HG02884 (cell line): ENCODE measurements at regions not wholly inside any gene's neighbourhood (a gene's known extent, or its start where the extent isn't known, plus 50 kb on each side); places are given as distances from the start of the nearest gene placed in this dataset.

ENCODE experiments used
- ATAC-seq: cut with Tn5 transposase; IDR thresholded peaks from one replicate; pipeline ENCODE4 v1.9.1; 2021; ENCODE audit warnings: mild to moderate bottlenecking, moderate library complexity; ENCODE audit not compliant: unreplicated experiment

DNA sequence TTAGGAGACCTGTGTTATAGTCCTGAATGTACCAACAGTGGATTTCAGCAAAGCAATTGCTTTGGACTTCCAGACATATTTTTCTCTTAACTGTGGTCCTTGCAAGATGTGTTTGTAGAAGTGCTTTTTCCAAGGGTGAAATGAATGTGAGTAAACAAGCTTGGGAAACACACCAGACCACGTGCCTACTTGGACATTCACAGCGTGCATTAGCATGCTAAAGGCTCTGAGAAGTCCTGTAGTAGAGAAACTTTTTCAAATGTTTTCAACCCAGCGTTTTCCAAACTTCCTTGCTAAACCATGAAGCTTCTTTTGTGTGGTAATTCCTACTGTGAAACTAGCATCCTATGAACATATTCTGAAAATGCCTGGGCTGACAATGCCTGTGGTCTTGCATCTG lies 91.2 kb upstream of the DBX1 start:
- ATAC-seq, result no peak

- no peak for ATAC-seq
Measured at GRCh38 chr11:20250644-20251247, 90.5 kb upstream of the DBX1 start.

GRCh38 chr11:20249796-20250195 lies 89.5 kb upstream of the DBX1 start:
- ATAC-seq, result no peak

- ATAC-seq, result no peak
Measured at GRCh38 chr11:20249378-20249777, 89.1 kb upstream of the DBX1 start.

DNA sequence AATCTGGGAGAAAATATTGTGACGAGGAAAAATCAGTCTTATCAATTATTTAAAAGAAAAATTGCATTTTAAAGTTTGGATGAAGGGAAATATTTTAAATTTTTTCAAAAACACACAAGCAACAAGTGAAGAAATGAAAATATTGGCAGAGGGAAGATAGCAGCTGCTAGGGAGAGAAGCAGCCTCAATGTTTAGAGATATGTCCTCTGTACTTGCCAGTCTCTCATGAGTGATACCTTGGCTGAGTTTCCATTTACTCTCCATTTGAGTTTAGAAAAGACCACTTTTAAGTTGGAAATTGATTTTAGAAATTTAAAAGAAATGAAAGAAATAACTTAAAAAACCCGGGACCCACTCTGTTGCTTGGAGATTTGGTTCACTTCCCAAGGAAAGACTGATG lies 88.6 kb upstream of the DBX1 start:
- no peak for ATAC-seq

DNA sequence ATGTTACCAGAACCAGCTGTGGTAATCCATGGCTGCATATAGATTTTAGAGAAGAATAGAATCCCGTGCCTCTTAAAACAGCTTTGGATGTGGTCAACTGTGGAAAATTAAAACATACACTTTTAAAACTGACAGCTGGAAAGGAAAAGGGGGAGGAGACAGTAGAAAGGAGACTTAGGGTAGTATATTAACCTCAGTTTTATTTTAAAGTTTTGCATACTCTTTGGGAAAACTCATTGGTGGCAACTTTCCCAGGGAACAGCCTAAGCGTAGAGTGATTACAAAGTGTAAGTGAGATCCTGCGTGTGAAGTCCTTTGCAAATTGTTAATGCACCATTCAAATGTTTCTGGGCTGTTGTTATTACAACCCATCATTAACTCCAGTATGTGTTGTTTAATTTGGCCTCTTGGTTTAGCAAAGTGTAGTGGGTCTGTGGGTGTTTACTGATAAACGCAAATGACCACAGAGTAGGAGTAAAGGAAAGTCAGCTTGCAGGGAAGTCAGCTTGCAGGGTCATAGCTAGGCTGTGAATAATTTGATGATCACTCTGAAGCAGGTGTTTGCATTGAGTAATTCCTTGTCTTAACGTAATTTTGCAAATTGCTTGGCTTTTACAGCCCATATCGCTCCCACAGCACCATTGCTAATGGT lies 88.0 kb upstream of the DBX1 start:
- no peak for ATAC-seq

- no peak for ATAC-seq
Measured at GRCh38 chr11:20247591-20248007, 87.3 kb upstream of the DBX1 start.

- ATAC-seq, result no peak
Measured at GRCh38 chr11:20243974-20244373, 83.7 kb upstream of the DBX1 start.

DNA sequence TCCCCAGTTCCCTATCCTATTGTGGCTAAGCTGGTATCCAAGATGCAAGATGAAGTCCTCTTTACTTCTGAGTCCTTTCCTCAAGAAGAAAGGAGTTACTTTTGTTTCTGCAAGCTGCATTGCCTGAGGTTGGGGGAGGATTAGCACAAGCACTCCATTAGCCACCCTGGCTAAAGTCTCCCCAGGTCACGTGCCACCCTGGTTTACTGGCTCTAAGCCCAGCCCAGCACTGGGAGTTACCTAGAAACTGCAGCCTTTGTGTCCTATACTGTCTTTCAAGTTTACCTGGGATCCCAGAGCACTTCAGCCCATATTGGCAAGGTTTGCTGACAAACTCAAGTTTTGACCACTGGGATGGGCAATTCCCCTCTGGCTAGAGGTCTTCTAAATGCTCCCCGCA lies 78.4 kb upstream of the DBX1 start:
- no peak for ATAC-seq

- ATAC-seq, result no peak
Measured at GRCh38 chr11:20235164-20235563, 74.9 kb upstream of the DBX1 start.

GRCh38 chr11:20227631-20228030 lies 67.4 kb upstream of the DBX1 start:
- ATAC-seq, result no peak

DNA sequence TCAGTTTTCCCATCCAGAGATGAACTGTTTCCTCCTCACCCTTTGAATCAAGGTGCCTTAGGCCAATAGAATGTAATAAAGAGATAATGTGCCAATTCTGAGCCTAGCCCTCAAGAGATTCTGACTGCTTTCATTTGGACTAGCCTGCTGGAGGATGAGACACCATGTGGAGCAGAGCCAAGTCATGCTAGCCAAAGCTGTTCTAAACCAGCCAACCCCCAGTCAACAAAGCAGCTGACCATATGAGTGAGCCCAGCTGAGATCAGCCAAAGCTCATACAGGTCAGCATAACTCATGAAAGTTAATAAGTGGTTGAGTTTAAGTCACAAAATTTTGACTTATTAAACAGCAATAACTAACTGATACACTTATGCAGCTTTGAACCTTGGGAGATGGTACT lies 66.7 kb upstream of the DBX1 start:
- no peak for ATAC-seq

DNA sequence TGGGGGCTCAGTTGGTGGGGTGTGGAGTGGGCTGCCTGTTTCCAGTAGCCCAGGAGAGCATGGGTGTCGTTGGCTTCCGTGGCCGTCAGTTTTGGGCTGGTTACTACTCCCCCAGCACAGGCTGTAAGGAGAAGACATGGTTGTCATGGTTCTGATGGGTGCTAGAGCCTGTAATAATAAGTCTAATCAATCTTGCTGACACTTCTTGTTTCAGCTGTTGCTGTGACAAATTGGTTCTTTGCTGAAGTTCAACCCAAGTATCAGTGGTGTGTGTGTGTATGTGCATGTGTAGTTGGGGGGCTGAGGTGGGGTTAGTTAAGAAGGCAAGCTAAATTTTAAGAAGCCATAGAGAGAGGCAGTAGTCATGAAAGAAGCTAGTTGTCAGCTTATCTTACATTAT lies 61.3 kb upstream of the DBX1 start:
- no peak for ATAC-seq

- ATAC-seq, result peak; percentile 73
Measured at GRCh38 chr11:20213790-20214189, 53.5 kb upstream of the DBX1 start.

GRCh38 chr11:20211691-20212090 lies 51.4 kb upstream of the DBX1 start:
- ATAC-seq, result no peak
